Stimulated activated CD8-positive, alpha-beta memory T cell treated with anti-CD3 and anti-CD28 coated beads, Interleukin-2, amount 100 ng/mL, for 48 hours (primary cell): ENCODE measurements at regions not wholly inside any gene's neighbourhood (a gene's known extent, or its start where the extent isn't known, plus 50 kb on each side); places are given as distances from the start of the nearest gene placed in this dataset.

Experiments used
- DNase-seq, 2 donors: peaks; one replicate each; pipeline ENCODE4 v3.0.0-alpha.2; 2020; ENCODE audit warnings: low read depth in 2 of 2

DNA sequence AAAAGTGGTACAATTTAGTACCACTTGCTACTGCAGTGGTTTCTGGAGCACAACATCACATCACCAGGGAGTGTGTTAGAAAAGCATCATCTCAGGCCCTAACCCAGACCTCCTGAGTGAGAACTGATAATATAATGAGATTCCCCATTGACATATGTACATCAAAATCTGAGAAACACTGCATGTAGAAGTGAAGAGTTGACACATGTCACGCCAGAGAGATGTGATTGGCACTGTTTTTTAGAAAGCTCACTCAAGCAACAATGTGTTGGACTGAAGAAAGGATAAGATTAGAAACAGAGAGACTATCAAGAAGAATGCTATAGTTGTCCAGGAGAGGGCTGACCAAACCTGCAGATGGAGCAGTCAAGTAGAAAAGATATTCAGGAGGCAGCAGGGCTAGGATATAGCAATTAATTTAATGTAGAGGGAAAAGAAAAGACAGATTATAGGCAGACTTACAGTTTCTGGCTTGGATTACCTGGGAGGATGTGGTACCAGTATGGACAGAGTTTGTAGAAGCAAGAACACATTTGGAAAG, 324.4 kb upstream of the ADAMTSL1 start:
- DNase-seq, result no peak

DNA sequence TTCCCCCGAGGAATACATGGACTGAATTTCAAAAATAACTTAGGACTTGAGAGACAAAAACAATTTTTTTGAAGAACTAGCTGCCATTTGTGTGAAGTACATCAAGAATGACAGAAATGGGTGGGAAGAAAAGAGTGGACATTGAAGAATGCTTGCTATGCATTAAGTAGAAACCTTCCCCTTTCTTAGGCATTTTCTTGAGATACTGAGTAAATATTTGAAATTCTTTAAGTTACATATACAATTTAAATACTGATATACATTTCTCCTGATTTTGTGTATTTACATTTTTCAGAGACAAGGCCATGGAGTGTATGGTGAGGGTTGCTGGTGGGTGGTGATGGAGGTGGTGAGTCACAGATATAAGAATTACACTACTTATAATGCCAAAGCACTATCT, 319.3 kb upstream of the ADAMTSL1 start:
- no peak for DNase-seq

DNA sequence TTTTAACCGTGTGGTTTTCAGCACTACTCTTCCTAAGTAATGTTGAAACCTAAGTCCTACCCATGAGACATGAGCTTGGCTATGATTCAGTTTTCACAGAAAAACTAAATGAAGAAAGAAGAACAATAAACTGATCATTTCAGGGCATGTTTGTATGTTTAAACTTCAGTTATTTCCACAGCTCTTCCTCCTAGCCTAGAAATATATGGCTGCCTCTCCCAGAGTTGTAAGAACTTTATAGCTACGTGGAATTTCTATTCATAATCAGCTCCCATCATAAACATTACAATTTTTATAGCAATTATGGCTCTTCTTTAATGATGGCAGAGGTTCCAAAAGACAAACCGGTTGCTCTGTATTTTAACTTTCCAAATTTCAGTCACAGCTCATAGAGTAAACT, 314.7 kb upstream of the ADAMTSL1 start:
- DNase-seq, result no peak

DNA sequence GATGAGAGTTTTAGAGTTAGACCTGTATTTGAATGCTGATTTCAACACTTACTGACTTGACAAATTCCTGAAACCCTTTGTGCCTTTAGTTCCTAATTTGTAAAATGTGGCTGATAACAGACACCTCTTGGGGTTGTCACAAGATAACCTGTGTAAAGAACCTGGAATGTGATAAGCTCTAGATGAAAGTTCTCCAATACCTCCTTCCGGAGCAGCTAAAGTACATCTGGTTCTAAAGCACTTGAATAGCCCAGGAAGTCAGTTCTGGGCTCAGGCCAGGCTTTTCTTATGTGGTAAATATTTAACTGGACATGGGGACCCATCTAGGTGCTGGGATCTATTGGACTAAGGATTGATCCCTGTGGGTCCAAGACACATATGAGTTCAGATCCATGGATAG, 310.8 kb upstream of the ADAMTSL1 start:
- DNase-seq, result no peak

DNA sequence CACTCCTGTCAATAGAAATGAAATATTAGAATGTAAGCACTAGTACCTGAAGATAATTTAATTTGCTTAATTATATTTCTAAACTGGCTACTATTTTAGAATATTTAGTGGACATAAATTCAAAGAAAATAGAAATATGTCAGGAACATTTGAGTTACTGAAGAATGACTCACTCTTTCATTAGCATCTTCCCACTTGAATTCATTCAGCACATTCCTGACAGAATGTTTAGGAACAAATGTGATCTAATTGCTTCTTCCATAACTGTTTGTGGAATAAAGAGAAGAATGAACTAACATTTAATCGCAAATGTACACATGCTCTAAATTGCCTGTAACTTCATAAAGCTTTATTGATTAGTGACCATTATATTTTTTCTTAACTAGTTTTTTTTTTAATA, 306.2 kb upstream of the ADAMTSL1 start:
- DNase-seq, result no peak

DNA sequence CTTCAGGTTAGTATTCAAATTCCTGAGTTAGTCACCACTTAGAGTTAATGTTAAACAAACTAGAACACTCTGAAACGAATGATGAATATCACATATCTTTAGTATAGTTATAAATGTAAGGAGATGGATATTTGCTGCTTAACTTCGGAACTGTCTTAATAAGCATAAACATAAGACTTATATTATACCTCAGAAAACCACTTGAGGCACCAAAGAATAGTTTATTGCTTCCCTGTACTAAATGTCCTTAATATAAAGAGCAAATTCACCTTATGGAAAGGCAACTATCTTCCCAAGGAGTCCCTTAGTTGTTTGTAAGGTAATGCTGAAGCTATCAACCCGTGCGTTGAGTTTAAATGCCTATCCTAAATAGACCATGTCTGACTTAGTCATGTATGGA, 300.0 kb upstream of the ADAMTSL1 start:
- no peak for DNase-seq

DNA sequence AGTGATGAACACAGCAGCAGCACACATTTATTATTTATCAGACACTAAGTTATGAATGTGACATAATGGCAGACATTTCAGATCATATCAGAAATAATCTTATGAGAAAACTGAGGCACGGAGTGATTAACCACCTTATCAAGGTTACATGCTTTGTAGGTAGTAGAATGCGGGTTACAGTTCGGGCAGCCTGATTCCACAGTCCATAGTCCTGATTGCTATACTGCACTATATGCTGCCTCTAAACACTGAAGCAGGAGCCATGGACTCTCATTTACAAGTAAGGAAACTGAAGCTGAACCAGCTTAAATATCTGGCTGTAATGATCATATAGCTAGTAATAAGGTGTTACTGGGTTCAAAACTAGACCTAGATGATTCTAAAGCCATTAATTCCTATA, 291.3 kb upstream of the ADAMTSL1 start:
- DNase-seq, result no peak

DNA sequence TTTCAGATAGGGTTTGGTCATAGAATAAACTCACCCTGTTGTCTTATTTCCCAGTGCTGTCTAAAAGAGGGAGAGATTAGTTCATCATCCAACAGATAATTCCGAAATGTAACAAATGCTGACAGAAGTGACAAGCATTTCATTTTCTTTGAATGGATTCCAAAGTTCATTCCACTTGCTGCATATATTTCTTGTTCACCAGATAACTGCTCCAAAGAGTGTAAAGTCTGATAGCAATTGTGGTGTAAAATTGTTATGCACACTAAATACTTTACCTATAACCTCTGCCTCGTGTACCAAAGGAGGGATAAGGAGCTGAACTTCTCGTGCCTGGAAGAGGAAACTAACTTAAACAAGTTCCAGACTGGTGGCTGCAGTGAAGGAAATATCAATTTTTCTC, 290.0 kb upstream of the ADAMTSL1 start:
- DNase-seq, result no peak

DNA sequence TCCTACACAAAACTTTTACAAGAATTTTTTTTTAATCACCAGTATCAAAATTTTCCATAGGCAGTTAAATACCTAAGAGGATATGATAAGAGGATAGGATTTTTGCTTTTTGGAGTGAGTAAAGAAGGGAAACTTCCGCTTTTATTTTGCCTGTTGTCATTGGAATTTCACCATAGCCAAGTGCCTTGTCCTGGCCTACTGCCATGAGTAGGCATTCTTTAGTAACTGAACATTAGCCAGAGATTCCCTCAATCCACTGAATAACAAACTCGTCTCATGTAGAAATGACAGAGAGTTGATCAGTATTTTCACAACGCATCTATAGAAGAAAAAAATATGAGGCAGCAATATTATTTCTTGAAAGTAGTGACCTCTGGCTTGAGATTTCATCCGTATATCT, 289.6 kb upstream of the ADAMTSL1 start:
- DNase-seq, result no peak

DNA sequence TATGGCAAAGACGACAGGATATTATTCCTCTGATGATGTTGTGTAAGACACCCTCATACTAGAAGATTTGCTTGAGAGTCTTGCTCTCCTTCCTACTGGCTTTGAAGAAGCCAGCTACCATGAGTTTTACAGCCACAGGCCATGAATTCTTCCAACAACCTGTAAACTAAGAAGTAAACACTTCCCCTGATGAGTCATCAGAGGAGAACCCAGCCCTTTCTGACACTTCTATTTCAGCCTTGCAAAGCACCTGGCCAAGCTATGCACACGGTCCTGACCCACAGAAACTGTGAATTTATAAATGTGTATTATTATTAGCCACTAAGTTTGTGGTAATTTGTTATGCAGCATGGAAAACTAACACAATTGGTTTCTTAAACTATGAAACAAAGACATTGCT, 288.8 kb upstream of the ADAMTSL1 start:
- DNase-seq, result no peak

DNA sequence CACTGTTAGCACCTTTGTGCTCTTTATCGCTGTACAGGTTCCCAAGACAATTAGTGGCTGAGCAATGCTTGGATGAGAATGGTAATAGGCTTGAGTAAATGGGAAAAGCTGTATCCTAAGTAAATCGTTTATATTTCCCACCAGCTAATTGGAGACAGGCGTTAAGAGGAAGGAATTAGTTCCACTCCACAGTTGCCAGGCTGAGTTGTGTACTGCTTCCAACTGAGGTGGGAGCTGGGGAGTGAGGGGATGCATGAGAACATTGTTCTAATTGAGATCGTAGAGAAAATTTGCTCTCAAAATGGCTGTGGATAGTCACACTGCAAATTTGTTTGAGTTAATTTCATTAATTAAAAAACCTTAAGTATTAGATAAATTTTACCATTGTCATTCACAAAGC, 285.0 kb upstream of the ADAMTSL1 start:
- DNase-seq, result no peak

DNA sequence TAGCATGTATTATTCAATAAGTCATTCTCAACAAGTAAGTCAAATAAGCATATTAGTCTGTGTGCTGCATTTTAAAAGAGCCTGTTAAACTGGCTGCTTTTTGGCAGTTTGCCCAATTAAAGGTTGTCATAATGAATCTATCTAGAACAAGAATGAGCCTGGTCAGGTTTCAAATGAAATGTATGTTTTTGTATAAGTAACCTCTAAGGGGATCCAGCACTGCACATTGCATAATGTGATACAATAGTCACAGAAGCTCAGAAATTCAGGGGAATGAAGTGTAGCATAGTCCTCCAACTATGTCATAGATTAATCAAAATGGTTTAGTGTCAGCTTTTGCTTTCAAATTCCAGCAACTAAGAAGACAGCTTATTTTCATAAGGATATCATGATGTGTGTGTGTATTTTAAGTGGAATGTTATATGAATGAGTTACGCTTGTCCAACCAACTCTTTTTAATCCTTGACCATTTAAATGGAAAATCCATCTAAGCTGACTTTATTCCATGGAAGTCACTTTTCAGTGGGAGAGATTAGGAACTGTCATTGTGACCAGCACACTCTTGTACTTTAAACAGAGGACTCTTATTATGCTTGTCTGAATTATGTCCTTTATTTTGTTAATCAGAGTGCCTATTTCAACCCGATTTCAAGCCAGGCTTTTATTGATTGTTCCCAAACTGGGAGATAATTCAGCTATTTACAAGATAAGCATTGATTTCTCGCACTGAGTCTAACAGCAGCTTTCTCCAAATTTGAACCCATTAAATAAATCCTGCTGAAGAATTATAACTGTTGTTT, 283.9 kb upstream of the ADAMTSL1 start:
- no peak for DNase-seq

DNA sequence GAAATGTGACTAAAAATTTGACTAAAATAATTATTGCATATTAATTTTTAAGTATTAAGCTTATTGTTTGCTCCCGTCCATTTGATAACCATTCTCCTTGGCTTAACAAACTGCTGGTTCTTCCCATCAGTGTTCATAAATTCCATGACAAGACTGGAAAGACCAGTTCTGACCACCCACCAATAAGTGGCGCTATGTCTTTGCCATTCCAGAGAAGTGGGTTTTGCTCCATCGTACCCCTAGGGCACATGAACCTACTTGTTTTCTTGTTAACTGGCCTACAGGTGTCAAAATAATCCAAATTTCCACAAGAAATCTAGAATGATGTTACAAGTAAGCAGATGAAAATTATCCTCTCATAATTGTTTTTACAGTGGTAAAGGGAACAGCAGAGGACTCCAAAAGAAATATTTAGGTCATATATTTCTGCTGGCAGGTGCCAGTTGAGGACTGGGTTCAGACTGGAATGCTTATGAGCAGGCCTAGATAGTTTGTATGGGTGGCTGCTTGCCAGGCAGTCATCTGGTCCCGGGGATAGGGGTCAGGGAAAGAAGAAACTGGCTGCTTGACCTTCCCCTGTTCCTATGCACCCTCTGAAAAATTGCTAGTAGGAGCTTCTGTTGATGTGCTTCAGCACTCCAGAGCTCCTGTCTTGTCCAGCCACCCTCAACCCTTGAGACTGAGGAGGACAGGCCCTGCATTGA, 283.1 kb upstream of the ADAMTSL1 start:
- DNase-seq, result no peak

DNA sequence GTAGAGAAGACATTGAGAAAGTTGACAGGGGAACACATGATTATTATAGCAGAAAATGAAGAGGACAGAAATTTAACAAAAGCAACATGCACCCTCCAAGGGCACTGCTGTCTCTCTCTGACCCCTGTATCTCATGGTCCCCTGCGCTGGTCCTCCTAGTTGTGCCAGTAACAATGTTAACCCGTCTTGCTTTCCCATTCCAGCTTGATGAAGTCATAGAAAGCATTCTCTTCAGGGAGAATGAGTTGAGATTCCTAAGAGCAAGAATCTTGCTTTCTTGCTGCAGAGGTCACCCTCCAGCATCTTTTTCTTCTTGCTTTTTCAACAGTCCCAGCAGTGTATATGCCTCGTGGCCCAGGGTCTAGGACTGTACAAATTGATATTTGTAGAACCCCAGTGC, 279.6 kb upstream of the ADAMTSL1 start:
- no peak for DNase-seq

DNA sequence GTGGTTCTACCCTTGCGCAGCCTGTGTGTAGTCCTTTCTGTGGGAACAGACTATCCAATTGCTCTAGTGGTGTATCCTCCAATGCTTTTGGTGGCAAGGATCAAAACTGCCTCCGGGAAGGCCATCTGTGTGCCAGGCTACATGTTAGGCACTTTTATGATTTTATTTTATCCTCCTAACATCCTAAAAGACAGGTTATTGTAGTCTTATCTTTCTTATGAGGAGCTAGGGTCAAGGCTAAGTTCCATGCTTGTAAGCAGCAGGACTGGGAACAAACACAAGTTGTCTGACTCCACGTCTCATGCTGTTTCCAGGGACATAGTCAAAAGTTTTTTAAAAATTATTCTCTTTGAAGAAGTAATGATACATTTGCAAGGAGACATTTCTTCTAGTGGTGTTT, 278.7 kb upstream of the ADAMTSL1 start:
- no peak for DNase-seq

DNA sequence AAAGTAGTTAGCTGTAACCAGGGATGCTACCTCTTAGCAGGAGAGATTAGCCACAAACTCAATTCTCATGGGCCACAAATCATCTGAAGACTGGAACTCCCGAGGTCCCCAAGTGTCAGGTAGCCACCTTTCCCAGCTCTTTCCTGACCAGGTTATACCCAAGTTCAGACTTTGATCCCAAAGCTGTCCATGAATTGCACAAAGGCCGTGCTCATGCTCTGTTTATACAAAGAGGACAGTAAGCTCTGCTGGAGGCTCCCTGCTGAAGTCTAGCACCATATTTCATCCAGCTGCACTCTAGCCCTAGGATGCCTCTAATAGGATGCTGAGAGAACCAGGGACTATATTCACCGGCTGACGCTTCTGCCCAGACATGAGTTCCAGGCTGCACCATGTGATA, 271.0 kb upstream of the ADAMTSL1 start:
- no peak for DNase-seq

DNA sequence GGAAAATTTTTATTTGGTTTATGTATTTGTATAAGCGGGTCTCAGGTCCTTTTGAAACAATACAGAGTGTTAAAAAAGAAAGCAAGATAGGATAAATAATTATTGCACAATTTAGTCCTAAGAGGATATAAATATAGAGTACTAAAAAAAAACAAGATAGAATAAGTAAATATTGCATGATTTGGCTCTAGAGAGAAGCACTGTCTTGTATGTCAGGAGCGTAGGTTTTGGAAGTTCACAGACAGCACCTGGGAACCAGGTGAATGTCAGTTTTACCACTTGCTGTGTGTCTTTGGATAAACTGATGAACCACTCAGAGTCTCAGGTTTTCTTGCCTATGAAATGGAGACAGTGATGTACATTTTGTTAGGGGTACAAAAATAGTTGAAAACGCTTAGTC, 266.2 kb upstream of the ADAMTSL1 start:
- DNase-seq, result no peak

DNA sequence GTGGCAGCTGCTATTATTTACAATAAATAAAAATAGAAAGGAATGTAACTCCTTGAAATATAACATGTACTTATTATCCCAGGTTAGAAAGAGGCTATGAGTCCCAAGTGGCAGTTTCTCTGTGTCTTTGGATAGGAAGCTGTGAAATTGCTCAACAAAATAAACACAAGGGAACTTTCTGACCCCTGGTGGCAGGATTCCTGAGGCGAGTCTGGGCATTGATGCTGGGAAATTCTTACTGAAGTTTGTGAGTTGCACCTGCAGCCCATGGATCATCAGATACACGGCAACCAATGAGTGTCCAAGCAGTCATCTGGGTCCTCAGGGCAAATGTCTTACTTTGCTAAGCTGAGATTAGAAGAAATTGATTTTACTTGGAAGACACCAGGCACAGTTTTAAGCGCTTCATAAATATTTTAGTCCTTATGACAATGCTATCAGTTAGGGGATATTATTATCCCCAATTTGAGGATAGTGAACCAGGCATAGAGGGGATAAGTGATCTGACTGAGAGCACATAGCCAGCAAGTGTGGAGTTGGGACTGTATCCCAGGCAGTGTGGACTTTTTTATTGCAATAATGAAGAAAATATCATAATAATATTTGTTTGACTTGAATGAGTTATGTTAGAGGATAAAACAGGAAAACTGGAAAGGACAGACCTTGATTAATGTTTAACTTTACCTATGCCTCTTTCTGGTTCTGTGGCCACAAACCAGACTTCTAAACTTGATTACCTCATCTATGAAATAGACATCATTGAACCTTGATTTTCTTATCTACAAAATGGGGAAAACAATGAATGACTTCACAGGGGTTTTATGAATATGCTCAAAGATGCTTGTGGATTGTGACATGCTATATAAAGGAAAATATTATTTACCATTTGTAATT, 265.5 kb upstream of the ADAMTSL1 start:
- DNase-seq, result no peak

DNA sequence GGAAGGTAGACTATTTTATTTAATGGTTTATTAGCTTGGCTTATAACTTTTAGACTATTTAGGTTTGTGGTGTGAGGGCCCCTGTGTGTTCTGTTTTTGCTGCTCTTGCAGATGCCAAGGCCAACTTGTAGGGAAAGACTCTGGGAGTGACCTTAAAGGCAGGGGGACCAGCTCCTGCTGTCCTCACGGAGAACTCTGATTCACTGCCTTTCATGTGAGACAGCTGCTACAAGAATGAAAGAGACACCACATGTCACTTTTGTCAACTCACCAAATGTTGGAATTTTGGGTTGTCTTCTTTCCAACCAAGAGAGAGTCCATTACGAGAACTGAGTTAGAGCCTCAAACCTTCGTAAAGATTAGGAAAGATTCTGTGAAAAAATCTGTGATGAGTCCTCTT, 258.3 kb upstream of the ADAMTSL1 start:
- no peak for DNase-seq

DNA sequence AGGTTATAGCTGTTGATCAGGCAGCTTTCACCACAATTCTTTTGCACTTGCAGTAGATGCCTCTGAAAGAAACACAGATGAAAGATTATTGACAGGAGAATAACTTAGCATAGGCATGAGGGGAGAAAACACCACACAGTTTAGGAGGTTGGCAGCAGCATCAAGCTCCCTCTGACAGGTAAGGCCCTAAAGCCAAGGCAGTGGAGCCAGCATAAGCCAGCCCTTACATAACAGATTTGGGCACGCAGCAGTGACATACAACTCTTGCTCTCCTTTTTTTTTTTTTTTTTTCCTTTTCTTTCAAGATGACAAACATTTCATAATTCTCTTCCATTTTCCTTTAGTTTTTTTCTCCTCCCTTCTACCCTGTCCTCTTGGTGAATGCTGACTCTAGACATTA, 257.6 kb upstream of the ADAMTSL1 start:
- DNase-seq, result no peak

DNA sequence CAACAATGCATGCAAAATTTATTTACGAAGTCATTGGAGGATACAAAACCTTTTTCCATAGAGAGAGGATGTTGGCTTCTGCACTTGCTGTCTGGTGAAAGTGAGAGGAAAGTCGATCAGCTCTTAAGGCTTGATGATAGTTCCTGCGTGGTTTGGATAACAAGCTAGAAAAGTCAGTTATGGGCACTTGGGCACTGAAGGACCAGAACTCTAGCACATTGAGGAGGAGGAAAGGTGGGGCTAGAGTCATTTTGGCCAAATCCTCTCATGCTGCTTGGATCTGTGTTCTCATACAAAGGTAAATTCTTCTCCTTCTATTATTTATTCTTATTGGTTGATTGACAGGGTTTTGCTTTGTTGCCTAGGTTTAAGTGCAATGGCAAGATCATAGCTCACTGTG, 245.9 kb upstream of the ADAMTSL1 start:
- DNase-seq, result no peak

DNA sequence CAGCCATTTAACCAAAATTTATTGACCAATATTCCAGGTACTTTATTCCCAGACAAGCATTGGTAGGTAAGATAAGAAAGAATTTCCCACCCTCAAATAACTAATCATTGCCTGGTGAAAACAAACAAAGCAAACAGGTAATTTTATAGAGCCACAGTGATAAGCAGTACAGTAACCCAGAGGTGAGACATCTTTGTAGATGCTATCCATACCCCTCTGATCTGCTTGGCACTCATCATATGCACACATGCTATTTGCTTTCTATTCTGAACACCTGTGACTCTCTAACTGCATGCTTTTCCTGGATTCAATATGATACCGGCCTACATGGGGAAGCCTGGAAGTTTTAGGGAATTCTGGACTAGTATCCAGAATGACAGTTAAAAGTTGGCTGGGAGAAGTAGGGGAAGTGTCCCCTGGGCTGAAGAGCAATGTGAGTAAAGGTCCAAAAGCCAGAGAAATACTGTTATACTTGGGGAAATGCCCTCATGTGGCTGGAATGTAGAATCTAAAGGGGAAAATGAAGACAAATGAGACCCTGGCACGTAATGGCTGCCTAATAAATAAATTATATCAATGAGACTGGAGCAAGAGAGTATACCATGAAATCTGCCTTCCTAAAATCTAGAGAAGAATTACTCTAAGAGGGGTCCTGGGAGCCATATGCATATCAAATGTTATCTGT, 243.8 kb upstream of the ADAMTSL1 start:
- DNase-seq, result no peak
